A673 (cell line): ENCODE measurements at regions not wholly inside any gene's neighbourhood (a gene's known extent, or its start where the extent isn't known, plus 50 kb on each side); places are given as distances from the start of the nearest gene placed in this dataset.

Experiments
- EZH2 ChIP-seq: fragments of 200-600 bp; sonication (generic); IDR thresholded peaks from 2 replicates; pipeline ENCODE4 v1.6.1; 2017; ENCODE audit warnings: borderline replicate concordance, low read depth, mild to moderate bottlenecking, mixed read lengths, antibody characterized with exemption, low read length; ENCODE audit not compliant: poor library complexity, severe bottlenecking
- TF ChIP-seq, protein P1 (sequence below): fragments of 300-800, 200-600 bp; sonication (generic); conservative IDR thresholded peaks from 2 replicates; pipeline ENCODE4 v1.5.1; 2017; ENCODE audit warnings: low read depth, mild to moderate bottlenecking, antibody characterized with exemption, low read length, moderate library complexity, mixed read lengths

DNA sequence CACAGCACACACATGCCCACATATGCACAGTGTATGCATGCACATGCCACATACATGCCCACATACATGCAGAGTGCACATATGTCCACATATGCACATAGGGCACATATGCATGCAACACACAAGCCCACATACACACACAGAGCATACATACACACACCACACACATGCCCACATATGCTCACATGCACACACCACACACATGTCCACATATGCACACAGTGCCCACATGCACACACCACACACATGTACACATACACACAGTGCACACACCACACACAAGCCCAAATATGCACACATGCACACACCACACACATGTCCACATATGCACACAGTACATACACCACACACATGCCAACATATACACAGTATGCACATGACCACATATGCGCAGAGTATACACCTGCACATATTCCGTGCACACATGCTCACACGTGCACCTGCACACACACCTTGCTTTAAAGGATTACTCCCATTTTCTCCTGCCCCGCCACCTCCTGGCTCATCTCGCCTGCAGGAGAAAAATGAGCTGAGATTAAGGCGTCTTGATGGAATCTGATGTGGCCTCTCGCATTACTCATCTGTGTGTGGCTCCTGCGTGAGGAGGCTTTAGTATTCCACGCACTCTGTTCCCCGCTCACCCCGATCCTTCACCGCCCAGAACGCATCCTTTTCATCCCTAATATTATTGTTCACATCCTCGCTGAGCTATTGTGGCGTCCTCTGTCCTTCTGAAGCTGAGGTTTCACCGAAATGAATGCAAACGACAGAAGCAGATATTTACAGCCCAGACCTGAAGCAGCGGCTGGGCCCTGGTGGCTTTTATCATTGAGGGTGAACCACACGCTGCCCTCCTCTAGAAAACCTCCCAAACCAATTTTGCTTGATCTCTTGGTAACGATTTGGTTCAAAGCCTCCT is 182.7 kb downstream of the OLFM1 start:
- TF ChIP-seq, protein P1, sequence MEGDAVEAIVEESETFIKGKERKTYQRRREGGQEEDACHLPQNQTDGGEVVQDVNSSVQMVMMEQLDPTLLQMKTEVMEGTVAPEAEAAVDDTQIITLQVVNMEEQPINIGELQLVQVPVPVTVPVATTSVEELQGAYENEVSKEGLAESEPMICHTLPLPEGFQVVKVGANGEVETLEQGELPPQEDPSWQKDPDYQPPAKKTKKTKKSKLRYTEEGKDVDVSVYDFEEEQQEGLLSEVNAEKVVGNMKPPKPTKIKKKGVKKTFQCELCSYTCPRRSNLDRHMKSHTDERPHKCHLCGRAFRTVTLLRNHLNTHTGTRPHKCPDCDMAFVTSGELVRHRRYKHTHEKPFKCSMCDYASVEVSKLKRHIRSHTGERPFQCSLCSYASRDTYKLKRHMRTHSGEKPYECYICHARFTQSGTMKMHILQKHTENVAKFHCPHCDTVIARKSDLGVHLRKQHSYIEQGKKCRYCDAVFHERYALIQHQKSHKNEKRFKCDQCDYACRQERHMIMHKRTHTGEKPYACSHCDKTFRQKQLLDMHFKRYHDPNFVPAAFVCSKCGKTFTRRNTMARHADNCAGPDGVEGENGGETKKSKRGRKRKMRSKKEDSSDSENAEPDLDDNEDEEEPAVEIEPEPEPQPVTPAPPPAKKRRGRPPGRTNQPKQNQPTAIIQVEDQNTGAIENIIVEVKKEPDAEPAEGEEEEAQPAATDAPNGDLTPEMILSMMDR = no peak
- TF ChIP-seq EZH2 = no peak
